GM19452 (cell line): ENCODE measurements at regions not wholly inside any gene's neighbourhood (a gene's known extent, or its start where the extent isn't known, plus 50 kb on each side); places are given as distances from the start of the nearest gene placed in this dataset.

Source experiments
- ATAC-seq: cut with Tn5 transposase; IDR thresholded peaks from one replicate; pipeline ENCODE4 v1.9.1; 2021; ENCODE audit not compliant: unreplicated experiment

DNA sequence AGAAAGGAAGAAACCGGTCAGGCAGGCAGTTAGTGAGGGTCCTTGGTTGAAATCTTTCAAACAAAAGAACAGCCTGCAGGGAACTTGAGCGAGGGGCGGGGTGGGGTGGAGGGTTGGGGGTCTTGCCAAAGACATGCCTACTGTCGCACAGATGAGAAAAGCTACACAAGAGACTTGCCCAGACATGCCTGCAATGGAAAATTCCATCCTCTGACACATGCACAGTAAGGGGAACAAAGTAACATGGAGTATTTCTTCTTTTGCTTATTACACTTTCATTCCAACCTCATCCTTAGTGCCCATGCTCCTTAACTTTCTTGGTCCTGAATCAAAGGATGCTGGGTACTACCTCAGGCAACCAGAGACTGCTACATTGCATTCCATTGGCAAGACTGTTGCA, 1491.2 kb downstream of the STIM2 start:
- no peak for ATAC-seq

DNA sequence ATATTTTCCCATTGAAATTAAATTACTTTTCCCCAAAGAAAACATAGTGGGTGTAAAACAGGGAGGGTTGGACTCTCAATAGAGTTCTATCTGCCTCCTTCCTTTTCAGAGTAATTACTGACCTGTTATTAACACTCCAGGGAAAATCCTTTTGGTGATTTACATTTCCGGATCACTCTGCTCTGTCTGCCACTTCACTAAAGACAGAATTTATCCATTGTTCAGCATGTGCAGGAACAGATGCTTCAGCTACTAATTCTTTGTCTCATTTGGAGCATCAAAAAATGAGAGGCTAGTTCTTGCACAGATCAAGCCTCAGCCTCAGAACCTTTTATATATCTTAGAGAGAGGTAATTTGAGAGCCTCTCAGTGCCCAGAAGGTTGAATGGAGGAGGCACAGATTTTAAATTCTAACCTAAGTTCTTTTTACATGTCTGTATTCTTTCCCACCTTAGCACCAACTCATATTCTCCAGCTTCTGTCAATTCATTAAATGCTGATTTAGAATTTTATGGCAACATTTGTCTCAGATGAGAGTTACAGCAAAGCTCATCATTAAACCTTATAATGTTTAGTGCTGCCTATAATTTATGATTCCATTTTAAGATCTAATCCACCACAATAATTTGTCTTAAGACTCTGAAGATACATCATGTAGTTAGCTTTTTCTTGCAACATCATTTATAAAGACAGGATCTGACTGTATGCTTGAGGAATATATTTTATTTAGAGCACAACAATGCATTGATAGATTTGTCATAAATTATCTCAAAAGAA, 1494.4 kb downstream of the STIM2 start:
- no peak for ATAC-seq

DNA sequence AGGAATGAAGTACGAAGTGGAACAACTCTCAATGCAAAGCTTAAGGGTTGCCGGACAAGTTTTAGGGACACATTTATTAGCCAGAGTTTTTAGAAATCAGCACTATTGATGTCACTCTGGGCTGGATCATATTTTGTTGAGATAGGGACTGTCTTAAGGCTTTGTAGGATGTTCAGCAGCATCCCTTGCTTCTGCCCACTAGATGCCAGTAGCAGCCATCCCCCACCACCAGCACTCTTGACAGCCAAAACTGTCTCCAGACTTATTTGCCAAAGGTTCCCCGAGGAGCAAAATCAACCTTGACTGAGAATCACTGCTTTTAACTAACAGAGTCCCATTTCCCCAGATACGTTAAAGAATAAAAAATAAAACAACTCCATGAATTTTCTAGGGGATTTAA, 1497.3 kb downstream of the STIM2 start:
- no peak for ATAC-seq

DNA sequence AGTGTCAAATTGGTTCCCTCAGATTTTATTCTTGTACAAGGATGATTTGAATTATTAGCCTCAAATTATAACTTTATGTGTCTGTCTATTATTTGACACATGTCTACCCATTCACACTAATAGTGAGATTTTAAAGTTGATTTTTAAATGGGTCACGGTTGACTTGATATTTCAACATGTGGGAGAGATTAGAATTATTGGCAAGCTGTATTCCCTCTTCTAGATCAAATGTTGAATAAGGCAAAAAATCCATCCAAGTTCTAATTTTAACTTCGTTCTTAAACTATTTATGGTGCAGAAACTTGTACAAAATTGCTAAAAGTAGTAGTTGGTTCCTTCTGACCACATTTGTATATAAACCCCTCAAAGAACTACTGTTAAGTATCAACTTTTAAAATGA, 1498.0 kb downstream of the STIM2 start:
- no peak for ATAC-seq

DNA sequence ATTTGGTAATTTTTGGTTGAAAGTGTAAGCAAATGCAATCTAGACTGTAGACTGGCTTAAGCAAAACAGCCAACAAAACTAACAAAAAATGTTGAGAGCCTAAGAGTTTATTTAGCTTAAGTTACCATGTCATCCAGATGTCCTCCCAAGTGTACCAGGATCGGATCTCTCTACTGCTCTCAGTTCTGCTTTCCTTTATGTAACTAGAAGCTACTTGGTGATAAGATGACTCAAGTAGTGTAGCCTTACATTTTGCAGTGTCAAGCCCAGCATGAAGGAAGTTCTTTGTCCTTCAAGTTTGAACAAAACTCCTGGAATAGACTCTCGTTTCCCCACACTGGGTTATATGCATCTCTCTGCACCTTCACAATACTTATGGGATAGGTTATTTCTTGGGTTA, 1500.0 kb downstream of the STIM2 start:
- no peak for ATAC-seq

DNA sequence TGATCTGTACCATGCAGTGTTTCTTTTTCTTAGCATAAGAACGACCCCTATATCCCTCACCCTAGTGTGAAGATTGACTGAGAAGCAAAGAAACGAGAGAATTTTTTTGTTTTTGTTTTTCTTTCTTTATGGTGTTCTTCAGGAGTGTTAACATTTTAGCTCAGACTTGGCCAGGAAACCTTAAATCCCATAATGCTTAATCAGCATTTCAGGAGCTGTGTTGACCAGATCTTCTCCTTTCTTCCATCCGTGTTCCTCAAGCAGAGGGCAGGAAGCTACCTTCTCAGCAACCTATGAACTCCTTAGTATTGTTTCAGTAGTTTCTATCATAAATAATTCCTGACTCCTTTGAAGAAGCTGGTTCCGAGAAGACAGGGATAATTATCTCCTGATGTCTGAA, 1501.5 kb downstream of the STIM2 start:
- no peak for ATAC-seq

DNA sequence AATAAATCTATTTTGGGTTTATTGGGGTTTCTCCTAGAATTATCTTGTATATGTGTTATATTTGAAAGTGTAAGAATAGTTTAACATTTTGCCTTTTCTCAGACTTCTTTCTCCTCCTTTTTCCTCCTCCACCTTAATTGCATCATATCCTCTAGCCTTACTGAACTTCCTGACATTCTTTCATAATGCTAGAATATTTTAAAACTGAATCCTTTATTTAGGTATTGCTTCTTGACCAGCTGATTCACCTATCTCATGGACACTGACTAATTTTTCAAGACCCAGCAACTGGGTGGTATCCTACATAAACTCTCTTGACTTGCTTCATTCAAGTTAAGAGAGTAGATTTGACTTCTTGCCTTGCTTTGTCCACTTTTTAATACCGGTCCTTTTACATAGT, 1508.9 kb downstream of the STIM2 start:
- no peak for ATAC-seq

DNA sequence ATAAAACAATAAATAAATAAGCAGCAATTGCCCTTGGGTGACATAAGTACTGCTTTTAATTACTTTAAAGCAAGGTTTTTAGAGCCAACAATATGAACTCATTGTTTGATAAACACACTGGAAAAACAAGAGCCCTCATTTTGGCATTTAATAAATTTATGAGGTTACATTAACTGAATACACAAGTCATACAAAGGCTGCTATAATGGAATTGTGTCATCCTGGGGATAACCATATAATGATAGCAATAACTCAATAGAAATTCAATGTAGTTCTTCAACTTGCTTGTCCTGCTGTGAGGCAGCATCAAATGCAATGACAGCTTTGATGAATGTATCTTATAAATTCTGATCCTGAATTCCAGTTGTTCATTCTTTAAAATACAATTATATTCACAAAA, 1512.5 kb downstream of the STIM2 start:
- no peak for ATAC-seq

DNA sequence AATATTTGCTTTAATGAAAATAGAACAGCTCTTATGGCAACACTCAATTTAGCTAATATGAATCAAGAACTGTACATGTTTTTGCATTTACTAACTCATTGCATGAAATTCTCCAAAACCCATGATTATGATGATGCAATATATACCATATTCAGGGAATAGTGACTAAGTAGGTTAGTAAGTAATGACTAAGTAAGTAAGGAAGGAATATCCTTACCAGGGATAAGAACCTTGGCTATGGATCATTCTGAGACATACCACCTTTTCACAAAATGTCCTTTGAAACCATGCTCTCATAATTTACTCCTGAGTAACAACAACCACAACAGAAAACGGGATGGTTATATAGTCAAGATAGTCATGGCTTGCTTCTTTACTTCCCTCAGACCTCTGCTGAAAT, 1513.0 kb downstream of the STIM2 start:
- no peak for ATAC-seq

DNA sequence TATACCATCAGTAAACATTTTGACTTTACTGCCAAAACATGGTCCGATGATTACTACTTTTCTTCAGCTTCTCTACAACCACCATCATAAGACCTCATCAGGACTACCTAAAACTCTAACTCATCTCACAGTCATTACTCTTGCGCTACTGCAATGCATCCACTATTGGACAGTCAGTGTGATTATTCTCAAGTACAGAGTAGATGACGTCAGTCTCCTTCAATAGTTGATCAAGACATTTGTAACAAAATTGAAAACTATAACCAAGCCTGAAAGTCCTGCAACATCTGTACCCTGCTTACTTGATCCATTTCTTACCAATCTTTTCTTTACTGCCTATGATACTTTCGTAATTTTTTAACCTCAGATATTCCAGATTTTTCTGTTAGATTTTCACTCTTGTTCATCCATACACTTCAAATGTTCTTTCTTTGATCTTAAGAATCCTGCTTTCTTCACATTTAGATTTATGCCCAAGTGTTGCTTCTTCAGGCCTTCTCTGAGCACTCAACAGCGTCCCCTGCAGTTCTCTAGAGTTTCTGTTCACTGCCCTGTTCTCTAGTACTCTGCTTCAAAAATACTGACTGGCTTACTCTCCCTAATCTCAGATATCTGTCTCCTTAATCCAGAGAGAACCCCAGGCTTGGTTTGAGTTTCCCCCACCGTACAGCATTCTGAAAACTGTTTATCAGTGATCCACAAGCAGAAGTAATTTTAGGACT, 1517.6 kb downstream of the STIM2 start:
- ATAC-seq: no peak

DNA sequence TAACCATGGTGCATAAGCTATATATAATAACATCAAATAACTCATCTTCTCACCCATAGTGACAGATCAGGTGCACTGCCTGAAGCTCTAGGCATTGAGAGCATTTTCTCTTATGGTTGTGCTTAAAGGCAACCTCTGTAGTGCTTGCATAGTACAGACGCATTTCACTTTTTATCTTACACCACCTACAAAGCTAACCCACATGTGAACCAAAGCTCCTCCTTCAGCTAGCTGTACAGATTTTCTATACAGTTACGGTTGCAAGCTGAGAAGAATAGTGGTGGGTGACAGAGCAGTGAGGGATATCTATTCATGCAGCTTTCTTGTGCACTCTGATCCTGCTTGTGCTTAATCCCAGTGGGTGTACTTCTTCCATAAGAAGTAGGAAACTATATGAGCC, 1525.2 kb downstream of the STIM2 start:
- no peak for ATAC-seq

DNA sequence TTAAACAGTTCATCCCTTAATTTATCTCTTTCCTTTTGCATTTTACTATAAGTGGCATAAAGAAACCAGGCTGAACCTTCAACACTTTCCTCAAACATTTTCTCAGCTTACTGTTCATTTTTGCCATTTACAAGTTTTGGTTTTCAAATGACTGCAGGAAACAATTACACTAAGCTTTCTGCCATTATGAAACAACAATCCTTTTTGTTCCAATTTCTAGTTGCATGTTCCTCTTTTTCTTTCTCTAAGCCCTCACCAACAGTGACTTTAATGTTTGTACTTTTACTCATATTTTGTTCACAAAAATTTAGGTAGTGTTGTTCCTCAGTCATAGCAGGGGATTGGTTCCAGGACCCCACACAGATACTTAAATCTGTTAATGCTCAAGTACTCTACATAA, 1526.1 kb downstream of the STIM2 start:
- ATAC-seq: no peak

DNA sequence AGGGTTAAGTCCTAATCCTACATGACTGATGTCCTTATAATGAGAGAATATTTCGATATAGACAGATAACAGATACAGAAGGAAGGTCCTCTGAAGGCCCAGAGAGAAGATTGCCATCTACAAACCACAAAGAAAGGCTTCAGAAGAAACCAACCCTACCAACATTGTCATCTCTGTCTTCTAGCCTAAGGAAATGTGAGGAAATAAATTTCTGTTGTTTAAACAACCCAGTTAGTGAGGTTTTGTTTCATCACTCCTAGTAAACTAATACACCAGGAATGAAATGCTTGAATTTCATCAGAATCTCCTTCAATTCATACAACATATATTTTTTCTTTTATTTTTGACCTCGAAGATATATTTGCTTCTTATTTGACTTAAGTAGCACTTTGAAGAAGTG, 1527.8 kb downstream of the STIM2 start:
- no peak for ATAC-seq

DNA sequence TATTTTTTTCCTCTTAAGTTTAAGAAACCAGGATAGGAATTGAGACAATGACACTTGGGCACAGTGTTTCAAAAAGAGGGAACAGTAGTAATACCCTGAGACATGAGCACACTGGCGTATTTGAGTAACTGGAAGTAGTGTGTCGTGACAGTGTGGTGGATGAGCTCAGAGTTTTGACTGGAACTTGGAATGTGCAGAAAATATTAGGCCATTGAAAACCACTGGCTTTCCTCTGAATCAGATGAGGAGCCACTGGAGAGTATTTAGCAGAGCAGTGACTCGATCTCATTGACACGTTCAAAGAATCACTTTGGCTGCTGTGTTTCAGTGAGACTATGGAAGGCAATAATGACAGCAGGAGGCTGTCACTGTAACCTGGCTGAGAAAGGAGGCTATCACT, 1531.2 kb downstream of the STIM2 start:
- ATAC-seq: no peak

DNA sequence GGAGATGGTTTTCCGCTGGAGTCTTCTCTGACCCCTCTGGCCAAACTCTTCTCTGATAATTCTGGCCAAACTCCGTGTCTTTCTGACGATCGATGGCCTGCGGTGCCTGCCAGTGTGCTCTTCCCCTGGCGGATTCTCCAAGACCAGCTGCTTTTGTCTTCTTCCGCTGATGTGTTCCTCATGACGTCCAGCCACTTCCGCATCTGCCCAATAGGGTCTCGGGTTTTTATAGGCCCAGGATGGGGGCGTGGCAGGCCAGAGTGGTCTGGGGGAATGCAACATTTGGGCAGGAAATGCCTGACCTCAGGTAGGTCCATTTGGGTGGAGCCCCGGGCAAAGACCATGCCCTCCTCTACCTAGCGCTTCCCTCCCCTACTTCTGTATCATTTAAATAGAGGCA, 1542.1 kb downstream of the STIM2 start:
- no peak for ATAC-seq

DNA sequence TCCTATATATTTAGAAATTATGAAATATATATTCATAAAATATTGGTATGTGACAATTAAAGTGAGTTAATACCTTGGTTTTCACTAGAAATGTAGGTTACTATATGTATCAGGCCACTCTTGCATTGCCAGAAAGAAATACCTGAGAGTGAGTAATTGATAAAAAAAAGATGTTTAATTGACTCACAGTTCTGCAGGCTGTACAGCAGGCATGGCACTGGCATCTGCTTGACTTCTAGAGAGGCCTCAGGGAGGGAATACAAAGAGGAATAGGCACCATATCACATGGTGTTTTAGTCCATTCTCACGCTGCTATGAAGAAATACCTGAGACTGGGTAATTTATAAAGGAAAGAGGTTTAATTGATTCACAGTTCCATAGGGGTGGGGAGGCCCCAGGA, 1560.6 kb downstream of the STIM2 start:
- ATAC-seq: no peak

DNA sequence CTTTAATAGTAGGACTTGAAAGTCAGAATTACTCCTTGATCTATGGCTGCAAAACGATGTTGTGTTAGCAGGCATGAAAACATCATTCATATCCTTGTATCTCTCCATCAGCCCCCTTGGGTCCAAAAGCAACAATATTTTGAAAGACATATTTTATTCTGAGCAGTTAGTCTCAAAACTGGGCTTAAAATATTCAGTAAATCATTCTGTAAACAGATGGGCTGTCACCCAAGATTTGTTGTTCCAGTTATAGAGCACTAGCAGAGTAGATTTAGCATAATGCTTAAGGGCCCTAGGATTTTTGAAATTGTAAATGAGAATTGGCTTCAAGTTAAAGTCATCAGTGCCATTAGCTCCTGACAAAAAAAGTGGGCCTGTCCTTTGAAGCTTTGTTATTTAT, 1565.6 kb downstream of the STIM2 start:
- no peak for ATAC-seq

DNA sequence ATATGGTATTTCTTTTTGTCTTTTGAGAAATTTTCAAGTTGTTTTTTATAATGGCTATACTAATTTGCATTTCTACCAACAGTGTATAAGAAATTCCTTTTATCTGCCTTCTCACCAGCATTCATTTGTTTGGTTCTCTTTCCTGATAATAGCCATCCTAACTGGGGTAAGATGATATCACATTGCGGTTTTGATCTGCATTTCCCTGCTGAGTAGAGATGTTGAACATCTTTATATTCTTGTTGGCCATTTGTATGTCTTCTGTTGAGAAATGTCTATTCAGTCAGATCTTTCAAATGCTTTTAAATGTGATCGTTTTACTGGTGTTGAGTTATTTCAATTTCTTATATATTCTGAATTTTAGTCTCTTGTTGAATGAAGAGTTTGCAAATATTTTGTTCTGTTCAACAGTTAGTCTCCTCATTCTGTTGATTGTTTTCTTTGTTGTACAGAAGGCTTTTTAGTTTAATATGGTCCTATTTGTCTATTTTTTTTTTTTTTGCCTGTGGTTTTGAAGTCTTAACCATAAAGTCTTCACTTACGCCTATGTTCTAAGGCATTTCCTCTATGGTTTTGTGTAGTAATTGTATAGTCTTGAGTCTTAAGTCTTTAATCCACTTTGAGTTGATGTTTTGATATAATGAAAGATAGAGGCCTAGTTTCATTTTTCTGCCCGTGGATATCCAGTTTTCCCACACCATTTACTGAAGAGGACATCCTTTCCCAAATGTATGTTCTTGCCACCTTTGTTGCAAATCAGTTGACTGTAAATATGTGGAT, 1566.9 kb downstream of the STIM2 start:
- no peak for ATAC-seq

DNA sequence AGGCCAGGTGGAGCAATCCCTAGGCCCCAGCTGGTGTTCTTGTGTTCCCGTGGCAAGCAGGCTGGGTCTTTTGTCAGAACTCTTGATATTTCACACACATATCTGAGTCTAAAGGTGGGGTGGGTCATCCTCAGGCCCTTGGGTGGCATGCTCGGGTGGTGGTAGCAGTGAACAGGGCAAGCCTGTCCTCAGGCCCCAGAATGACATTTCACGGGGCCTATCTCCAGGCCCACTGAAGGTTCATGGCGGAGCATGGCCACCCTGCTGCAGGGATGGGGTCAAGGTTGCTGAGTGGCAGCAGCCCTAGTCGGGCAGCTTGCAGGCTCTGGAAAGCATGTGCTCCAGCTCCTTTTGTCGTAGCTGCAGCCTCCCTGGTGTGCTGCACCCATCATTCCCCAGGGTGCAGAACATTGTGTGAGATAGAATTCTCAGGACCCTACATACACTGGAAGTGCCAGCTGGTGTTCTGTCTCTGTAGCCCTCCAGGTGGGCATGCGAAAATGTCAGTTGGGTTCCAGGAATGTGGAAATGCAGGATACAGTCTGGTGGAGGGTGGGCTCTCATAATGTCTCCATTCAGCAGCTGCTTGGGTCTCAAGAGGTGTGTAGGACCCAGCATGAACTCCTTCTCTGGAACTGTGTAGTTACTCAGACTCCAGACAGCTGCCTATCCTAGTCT, 1571.8 kb downstream of the STIM2 start:
- ATAC-seq: no peak

DNA sequence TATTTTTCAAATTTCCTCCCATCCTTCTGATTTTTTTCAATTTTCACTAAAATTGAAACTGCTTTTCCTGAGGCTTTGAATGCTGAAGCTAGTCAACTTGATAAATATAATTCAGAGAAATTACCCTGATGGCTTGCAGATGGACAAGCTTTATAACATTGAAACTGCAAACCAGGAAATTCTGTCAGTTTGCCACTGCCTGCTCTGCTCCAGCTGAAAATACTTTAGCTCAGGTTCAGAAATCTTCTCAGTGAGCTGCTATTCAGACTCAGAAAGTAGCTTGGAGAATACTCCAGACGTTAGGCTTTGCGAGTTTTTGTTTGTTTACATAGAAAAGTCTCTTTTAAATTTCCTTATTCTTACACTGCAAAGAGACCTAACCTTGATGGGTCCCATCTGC, 1574.7 kb downstream of the STIM2 start:
- ATAC-seq: no peak
